Transverse colon (tissue), 4 donors: ENCODE measurements at regions not wholly inside any gene's neighbourhood (a gene's known extent, or its start where the extent isn't known, plus 50 kb on each side); places are given as distances from the start of the nearest gene placed in this dataset.

Source experiments
- EP300 ChIP-seq: sonication (generic); formaldehyde crosslinking; IDR thresholded peaks from one replicate; pipeline ENCODE4 v1.6.1; 2017; ENCODE audit warnings: antibody characterized with exemption, low read depth
- POLR2A ChIP-seq: fragments of 450-650 bp; IDR thresholded peaks from one replicate; pipeline ENCODE4 v1.6.1; 2016; ENCODE audit warnings: antibody characterized with exemption, mild to moderate bottlenecking, moderate library complexity
- POLR2AphosphoS5 ChIP-seq, 3 donors: sonication (generic); formaldehyde crosslinking; IDR thresholded peaks; one replicate each; pipeline ENCODE4 v1.6.1; 2016; ENCODE audit warnings: antibody characterized with exemption in 3 of 3
- TF ChIP-seq, protein P1 (sequence below), 5 experiments: fragments of 200-600 bp in 3 of 5; fragments of 450-650 bp in 2 of 5; sonication (generic) in 3 of 5; IDR thresholded peaks; 1 replicate in 2 of 5; 2 replicates in 3 of 5; pipeline ENCODE4 v1.5.1; 2016 to 2017; ENCODE audit warnings: antibody characterized with exemption in 5 of 5, inconsistent platforms in 3 of 5, mild to moderate bottlenecking in 2 of 5, moderate library complexity in 1 of 5

- no peak for TF ChIP-seq POLR2A
- TF ChIP-seq, protein P1, sequence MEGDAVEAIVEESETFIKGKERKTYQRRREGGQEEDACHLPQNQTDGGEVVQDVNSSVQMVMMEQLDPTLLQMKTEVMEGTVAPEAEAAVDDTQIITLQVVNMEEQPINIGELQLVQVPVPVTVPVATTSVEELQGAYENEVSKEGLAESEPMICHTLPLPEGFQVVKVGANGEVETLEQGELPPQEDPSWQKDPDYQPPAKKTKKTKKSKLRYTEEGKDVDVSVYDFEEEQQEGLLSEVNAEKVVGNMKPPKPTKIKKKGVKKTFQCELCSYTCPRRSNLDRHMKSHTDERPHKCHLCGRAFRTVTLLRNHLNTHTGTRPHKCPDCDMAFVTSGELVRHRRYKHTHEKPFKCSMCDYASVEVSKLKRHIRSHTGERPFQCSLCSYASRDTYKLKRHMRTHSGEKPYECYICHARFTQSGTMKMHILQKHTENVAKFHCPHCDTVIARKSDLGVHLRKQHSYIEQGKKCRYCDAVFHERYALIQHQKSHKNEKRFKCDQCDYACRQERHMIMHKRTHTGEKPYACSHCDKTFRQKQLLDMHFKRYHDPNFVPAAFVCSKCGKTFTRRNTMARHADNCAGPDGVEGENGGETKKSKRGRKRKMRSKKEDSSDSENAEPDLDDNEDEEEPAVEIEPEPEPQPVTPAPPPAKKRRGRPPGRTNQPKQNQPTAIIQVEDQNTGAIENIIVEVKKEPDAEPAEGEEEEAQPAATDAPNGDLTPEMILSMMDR (IDR thresholded peaks at IDR 0.05) = no peak
- TF ChIP-seq POLR2AphosphoS5 (IDR thresholded peaks at IDR 0.05) = no peak
- TF ChIP-seq EP300 = no peak
Measured at GRCh38 chr1:245010018-245010614, 144.7 kb upstream of the KIF26B start.
